HG03066 (cell line): ENCODE measurements at regions not wholly inside any gene's neighbourhood (a gene's known extent, or its start where the extent isn't known, plus 50 kb on each side); places are given as distances from the start of the nearest gene placed in this dataset.

ENCODE experiments used
- ATAC-seq: cut with Tn5 transposase; IDR thresholded peaks from one replicate; pipeline ENCODE4 v1.9.1; 2021; ENCODE audit warnings: low read depth; ENCODE audit not compliant: unreplicated experiment

DNA sequence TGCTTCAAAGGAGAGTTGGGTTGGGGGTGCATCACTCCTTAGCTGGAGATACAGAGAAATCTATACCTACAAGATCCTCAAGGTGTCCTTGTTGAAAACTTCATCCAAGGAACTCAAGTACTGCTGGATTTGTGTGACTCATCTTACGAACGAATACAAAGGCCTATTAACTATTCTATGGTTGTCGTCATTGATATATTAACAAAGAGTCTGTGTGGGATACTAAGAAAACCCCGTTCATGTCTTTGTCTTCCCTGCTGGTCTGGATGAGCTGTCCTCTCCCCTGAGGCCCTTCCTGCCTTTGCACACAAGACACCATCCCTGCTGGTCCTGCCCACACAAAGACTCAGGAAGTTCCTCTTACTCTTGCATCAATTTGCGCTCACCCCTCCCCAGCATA, 54.9 kb upstream of the IRF2 start:
- no peak for ATAC-seq

DNA sequence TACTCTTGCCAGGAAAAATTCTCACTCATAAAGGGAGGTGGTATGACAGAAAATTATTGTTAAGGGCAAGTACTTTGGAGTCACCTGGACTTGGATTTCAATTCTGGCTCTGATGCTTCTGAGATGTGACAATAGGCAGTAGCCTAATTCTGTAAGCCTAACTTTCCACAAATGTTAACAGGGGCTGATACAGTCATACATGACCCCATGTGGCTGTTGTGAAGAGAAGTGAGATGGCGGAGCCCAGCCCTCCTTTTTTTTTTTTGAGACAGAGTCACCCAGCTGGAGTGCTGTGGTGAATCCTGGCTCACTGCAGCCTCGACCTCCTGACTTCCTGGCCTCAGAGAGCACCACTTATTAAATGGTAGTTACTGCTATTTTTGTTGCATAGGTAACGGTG, 54.4 kb upstream of the IRF2 start:
- no peak for ATAC-seq

DNA sequence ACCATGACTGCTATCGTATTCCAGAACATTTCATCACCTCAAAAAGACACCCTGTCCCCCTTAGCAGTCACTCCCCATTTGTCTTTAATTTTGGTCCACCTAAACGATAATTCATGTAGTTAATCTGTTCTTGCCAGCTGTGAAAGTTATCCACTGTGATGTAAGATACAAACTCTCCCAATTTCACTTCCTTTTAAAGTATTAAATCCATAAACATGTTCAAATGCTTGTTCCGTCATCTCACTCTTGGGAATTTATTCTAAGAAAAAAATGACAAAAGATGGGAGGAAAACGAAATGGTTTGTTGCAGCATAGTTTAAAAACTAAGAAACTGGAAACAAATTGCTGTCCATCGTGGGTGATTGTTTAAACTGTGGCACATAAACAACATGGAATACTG, 53.7 kb upstream of the IRF2 start:
- ATAC-seq: no peak

DNA sequence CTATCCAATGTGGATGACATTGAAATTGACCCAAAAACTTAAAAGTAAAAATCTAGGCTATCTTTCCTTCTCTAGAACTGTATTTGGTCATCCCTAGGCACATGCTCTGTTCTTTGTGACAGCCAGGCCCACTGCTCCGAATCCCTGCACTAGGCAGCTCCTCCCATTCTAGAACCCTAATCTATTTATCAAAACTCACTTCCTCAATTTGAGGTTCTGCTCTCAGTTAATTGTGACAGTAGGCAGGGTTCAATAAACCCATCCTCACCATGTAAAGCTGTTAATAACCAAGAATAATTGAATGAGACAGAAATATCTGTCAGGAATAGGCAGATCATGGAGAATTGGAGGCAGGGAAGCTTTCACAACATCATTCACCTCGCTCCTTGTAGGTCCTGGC, 51.9 kb upstream of the IRF2 start:
- no peak for ATAC-seq
